Gastroesophageal sphincter (tissue), 3 donors: ENCODE measurements at regions not wholly inside any gene's neighbourhood (a gene's known extent, or its start where the extent isn't known, plus 50 kb on each side); places are given as distances from the start of the nearest gene placed in this dataset.

Experiments
- CTCF ChIP-seq, 4 experiments: fragments of 200-600 bp in 2 of 4; fragments of 450-650 bp in 2 of 4; sonication (generic) in 1 of 4; IDR thresholded peaks; one replicate each; pipeline ENCODE4 v1.5.1; 2017 to 2019; ENCODE audit warnings: antibody characterized with exemption in 4 of 4, mild to moderate bottlenecking in 2 of 4, moderate library complexity in 2 of 4
- POLR2AphosphoS5 ChIP-seq: sonication (generic); formaldehyde crosslinking; IDR thresholded peaks from one replicate; pipeline ENCODE4 v1.6.1; 2017; ENCODE audit warnings: antibody characterized with exemption

GRCh38 chr1:118486199-118486598 is 301.2 kb upstream of the SPAG17 start:
- no peak for TF ChIP-seq CTCF (IDR thresholded peaks at IDR 0.05)
- no peak for TF ChIP-seq POLR2AphosphoS5
